Gastroesophageal sphincter (tissue), 3 donors: ENCODE measurements at regions not wholly inside any gene's neighbourhood (a gene's known extent, or its start where the extent isn't known, plus 50 kb on each side); places are given as distances from the start of the nearest gene placed in this dataset.

Experiments
- CTCF ChIP-seq, 4 experiments: fragments of 200-600 bp in 2 of 4; fragments of 450-650 bp in 2 of 4; sonication (generic) in 1 of 4; IDR thresholded peaks; one replicate each; pipeline ENCODE4 v1.5.1; 2017 to 2019; ENCODE audit warnings: antibody characterized with exemption in 4 of 4, mild to moderate bottlenecking in 2 of 4, moderate library complexity in 2 of 4
- EP300 ChIP-seq: sonication (generic); formaldehyde crosslinking; IDR thresholded peaks from one replicate; pipeline ENCODE4 v1.6.1; 2017; ENCODE audit warnings: antibody characterized with exemption, mild to moderate bottlenecking
- POLR2A ChIP-seq, 2 donors: fragments of 450-650 bp; IDR thresholded peaks; one replicate each; pipeline ENCODE4 v1.6.1; 2017; ENCODE audit warnings: antibody characterized with exemption in 2 of 2, mild to moderate bottlenecking in 2 of 2, moderate library complexity in 1 of 2
- POLR2AphosphoS5 ChIP-seq: sonication (generic); formaldehyde crosslinking; IDR thresholded peaks from one replicate; pipeline ENCODE4 v1.6.1; 2017; ENCODE audit warnings: antibody characterized with exemption

DNA sequence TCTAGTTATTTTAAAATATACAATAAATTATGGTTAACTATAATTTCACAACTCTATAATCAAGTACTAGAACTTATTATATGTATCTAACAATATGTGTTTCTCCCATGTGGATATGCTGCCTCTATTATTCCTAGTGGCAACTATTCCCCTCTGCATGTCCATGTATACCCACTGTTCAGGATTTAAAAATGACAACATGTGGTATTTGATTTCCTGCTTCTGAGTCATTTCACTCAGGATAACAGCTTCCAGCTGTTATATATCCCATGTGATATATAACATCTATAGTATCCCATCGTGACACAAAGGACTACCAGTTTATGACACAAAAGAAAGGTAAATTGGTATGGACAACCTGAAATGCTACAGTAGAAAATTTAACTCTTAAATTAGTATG is 167.4 kb upstream of the TACR3 start:
- TF ChIP-seq CTCF (IDR thresholded peaks at IDR 0.05) (no peak), POLR2A (IDR thresholded peaks at IDR 0.05) (no peak), POLR2AphosphoS5 (no peak), EP300 (no peak)
